OCI-LY7 (cell line): ENCODE measurements at regions not wholly inside any gene's neighbourhood (a gene's known extent, or its start where the extent isn't known, plus 50 kb on each side); places are given as distances from the start of the nearest gene placed in this dataset.

Experiments used
- EZH2phosphoT487 ChIP-seq: fragments of 200-600 bp; sonication (generic); IDR thresholded peaks from 2 replicates; pipeline ENCODE4 v1.6.1; 2018; ENCODE audit warnings: low read depth, borderline replicate concordance, mild to moderate bottlenecking, mixed run types, antibody characterized with exemption, low read length, moderate library complexity, mixed read lengths
- TF ChIP-seq, protein P1 (sequence below): fragments of 200-600 bp; sonication (generic); conservative IDR thresholded peaks from 2 replicates; pipeline ENCODE4 v1.5.1; 2014; ENCODE audit warnings: mild to moderate bottlenecking, antibody characterized with exemption, low read length, moderate library complexity, mixed read lengths

DNA sequence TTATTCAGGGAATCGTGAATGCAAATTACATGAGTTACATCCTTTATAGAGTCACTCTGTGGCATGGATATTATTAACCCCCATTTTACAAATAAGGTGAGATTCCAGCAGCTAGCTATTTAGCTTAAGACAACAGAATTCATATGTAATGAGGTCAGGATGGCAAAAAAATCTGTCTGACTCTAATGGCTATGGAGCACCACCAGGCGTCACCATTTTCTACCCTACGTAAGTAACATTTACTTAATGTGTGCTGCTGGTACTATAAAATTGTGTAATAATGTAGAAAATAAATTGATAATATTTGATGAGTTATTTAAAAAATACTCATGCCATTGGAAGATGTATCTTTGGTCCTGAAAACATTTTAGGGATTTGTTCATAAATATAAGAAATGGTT is 2040.1 kb upstream of the LRRTM1 start:
- TF ChIP-seq, protein P1, sequence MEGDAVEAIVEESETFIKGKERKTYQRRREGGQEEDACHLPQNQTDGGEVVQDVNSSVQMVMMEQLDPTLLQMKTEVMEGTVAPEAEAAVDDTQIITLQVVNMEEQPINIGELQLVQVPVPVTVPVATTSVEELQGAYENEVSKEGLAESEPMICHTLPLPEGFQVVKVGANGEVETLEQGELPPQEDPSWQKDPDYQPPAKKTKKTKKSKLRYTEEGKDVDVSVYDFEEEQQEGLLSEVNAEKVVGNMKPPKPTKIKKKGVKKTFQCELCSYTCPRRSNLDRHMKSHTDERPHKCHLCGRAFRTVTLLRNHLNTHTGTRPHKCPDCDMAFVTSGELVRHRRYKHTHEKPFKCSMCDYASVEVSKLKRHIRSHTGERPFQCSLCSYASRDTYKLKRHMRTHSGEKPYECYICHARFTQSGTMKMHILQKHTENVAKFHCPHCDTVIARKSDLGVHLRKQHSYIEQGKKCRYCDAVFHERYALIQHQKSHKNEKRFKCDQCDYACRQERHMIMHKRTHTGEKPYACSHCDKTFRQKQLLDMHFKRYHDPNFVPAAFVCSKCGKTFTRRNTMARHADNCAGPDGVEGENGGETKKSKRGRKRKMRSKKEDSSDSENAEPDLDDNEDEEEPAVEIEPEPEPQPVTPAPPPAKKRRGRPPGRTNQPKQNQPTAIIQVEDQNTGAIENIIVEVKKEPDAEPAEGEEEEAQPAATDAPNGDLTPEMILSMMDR: no peak
- no peak for TF ChIP-seq EZH2phosphoT487
